ENCODE measurements at regions not wholly inside any gene's neighbourhood (a gene's known extent, or its start where the extent isn't known, plus 50 kb on each side); places are given as distances from the start of the nearest gene placed in this dataset.

GRCh38 chr12:129959889-129960288 lies 56.1 kb upstream of the TMEM132D start:
- Histone ChIP-seq H3K4me3 (ENCODE audit: low read depth in 1 of 2, low read length in 1 of 2) (no peak overlapping the region), H3K27ac (no peak overlapping the region), H3K9me3 (no peaks in the 10 kb centered on the region), H3K4me1 (ENCODE audit: control insufficient read depth in 1 of 2, insufficient read depth in 1 of 2, low read depth in 1 of 2, low read length in 1 of 2) (no peaks in the 10 kb centered on the region), H3K36me3 (no peaks in the 10 kb centered on the region), H3K27me3 (no peaks in the 10 kb centered on the region)
- TF ChIP-seq CTCF (IDR thresholded peaks at IDR 0.05) = no peak

- Histone ChIP-seq H3K27me3 (no peaks in the 10 kb centered on the region), H3K4me3 (ENCODE audit: low read depth in 1 of 2, low read length in 1 of 2) (no peak overlapping the region), H3K36me3 (no peaks in the 10 kb centered on the region), H3K27ac (no peak overlapping the region), H3K4me1 (ENCODE audit: control insufficient read depth in 1 of 2, insufficient read depth in 1 of 2, low read depth in 1 of 2, low read length in 1 of 2) (no peaks in the 10 kb centered on the region), H3K9me3 (no peaks in the 10 kb centered on the region)
- TF ChIP-seq CTCF (IDR thresholded peaks at IDR 0.05) = no peak
Measured at GRCh38 chr12:129961091-129961490, 57.3 kb upstream of the TMEM132D start.

GRCh38 chr12:129961856-129962255 lies 58.0 kb upstream of the TMEM132D start:
- Histone ChIP-seq H3K9me3 (no peaks in the 10 kb centered on the region), H3K27me3 (no peaks in the 10 kb centered on the region), H3K4me3 (ENCODE audit: low read depth in 1 of 2, low read length in 1 of 2) (no peak overlapping the region), H3K27ac (no peak overlapping the region), H3K4me1 (ENCODE audit: control insufficient read depth in 1 of 2, insufficient read depth in 1 of 2, low read depth in 1 of 2, low read length in 1 of 2) (no peaks in the 10 kb centered on the region), H3K36me3 (no peaks in the 10 kb centered on the region)
- no peak for TF ChIP-seq CTCF (IDR thresholded peaks at IDR 0.05)

GRCh38 chr12:129964300-129964699 lies 60.5 kb upstream of the TMEM132D start:
- no peak for TF ChIP-seq CTCF (IDR thresholded peaks at IDR 0.05)
- H3K27me3 ChIP-seq = no peaks in the 10 kb centered on the region
- no peaks in the 10 kb centered on the region for H3K4me1 ChIP-seq (ENCODE audit: control insufficient read depth in 1 of 2, insufficient read depth in 1 of 2, low read depth in 1 of 2, low read length in 1 of 2)
- no peaks in the 10 kb centered on the region for H3K36me3 ChIP-seq
- H3K9me3 ChIP-seq = no peaks in the 10 kb centered on the region
- no peak overlapping the region for H3K27ac ChIP-seq
- no peak overlapping the region for H3K4me3 ChIP-seq (ENCODE audit: low read depth in 1 of 2, low read length in 1 of 2)

- Histone ChIP-seq H3K4me3 (ENCODE audit: low read depth in 1 of 2, low read length in 1 of 2) (no peak overlapping the region), H3K9me3 (no peaks in the 10 kb centered on the region), H3K27me3 (no peaks in the 10 kb centered on the region), H3K4me1 (ENCODE audit: control insufficient read depth in 1 of 2, insufficient read depth in 1 of 2, low read depth in 1 of 2, low read length in 1 of 2) (no peaks in the 10 kb centered on the region), H3K36me3 (no peaks in the 10 kb centered on the region), H3K27ac (no peak overlapping the region)
- no peak for TF ChIP-seq CTCF (IDR thresholded peaks at IDR 0.05)
Measured at GRCh38 chr12:129964826-129965457, 61.1 kb upstream of the TMEM132D start.
